MG63 (cell line): ENCODE measurements at regions not wholly inside any gene's neighbourhood (a gene's known extent, or its start where the extent isn't known, plus 50 kb on each side); places are given as distances from the start of the nearest gene placed in this dataset.
"Not testable (repeated sequence)": the region's sequence is repeated elsewhere in the genome, so short reads cannot be mapped to it uniquely, and the experiment has no call there.

Experiments
- DNase-seq: peaks from one replicate; pipeline ENCODE4 v3.0.0-alpha.2; 2020
- H3K27me3 ChIP-seq: fragments of 250-450 bp; sonication (Bioruptor Pico); 2 replicates; pipeline ENCODE4 v1.5.1; 2020; ENCODE audit warnings: mild to moderate bottlenecking, moderate library complexity
- H3K36me3 ChIP-seq: fragments of 250-450 bp; sonication (Bioruptor Pico); 2 replicates; pipeline ENCODE4 v1.5.1; 2020; ENCODE audit warnings: mild to moderate bottlenecking, moderate library complexity
- H3K4me3 ChIP-seq: fragments of 250-450 bp; sonication (Bioruptor Pico); 2 replicates; pipeline ENCODE4 v1.5.1; 2020; ENCODE audit warnings: mild to moderate bottlenecking, moderate library complexity
- H3K9me3 ChIP-seq: fragments of 250-450 bp; sonication (Bioruptor Pico); 2 replicates; pipeline ENCODE4 v1.5.1; 2020; ENCODE audit warnings: mild to moderate bottlenecking, moderate library complexity

GRCh38 chr3:177771780-177772179, 574.5 kb upstream of the TBL1XR1 start:
- Histone ChIP-seq H3K36me3 (no peaks in the 10 kb centered on the region), H3K27me3 (no peaks in the 10 kb centered on the region), H3K9me3 (peaks cover 16% of the 10 kb centered on the region), H3K4me3 (no peak overlapping the region)
- no peak for DNase-seq

GRCh38 chr3:177772908-177773557, 575.8 kb upstream of the TBL1XR1 start:
- Histone ChIP-seq H3K36me3 (no peaks in the 10 kb centered on the region), H3K27me3 (no peaks in the 10 kb centered on the region), H3K9me3 (peaks cover 14% of the 10 kb centered on the region), H3K4me3 (no peak overlapping the region)
- DNase-seq, result no peak

- no peak for DNase-seq
- H3K36me3 ChIP-seq, result no peaks in the 10 kb centered on the region
- H3K27me3 ChIP-seq, result no peaks in the 10 kb centered on the region
- H3K9me3 ChIP-seq, result peaks cover 10% of the 10 kb centered on the region
- H3K4me3 ChIP-seq, result no peak overlapping the region
These were observed 576.4 kb upstream of the TBL1XR1 start for GRCh38 chr3:177773717-177774116.

- Histone ChIP-seq H3K9me3 (no peaks in the 10 kb centered on the region; the same call in 1 of the 2 replicates), H3K36me3 (no peaks in the 10 kb centered on the region), H3K27me3 (no peaks in the 10 kb centered on the region), H3K4me3 (no peak overlapping the region)
- no peak for DNase-seq
These were observed 579.4 kb upstream of the TBL1XR1 start for GRCh38 chr3:177776661-177777101.

- Histone ChIP-seq H3K27me3 (no peaks in the 10 kb centered on the region), H3K4me3 (no peak overlapping the region), H3K9me3 (no peaks in the 10 kb centered on the region; the same call in 1 of the 2 replicates), H3K36me3 (no peaks in the 10 kb centered on the region)
- DNase-seq, result peak; percentile 31
These were observed 580.4 kb upstream of the TBL1XR1 start for GRCh38 chr3:177777699-177778098.

GRCh38 chr3:177778633-177779032, 581.4 kb upstream of the TBL1XR1 start:
- Histone ChIP-seq H3K4me3 (no peak overlapping the region), H3K27me3 (no peaks in the 10 kb centered on the region), H3K9me3 (no peaks in the 10 kb centered on the region; the same call in 1 of the 2 replicates), H3K36me3 (no peaks in the 10 kb centered on the region)
- no peak for DNase-seq

- H3K36me3 ChIP-seq, result no peaks in the 10 kb centered on the region
- no peak for DNase-seq
- no peaks in the 10 kb centered on the region for H3K27me3 ChIP-seq
- no peak overlapping the region for H3K4me3 ChIP-seq
- no peaks in the 10 kb centered on the region; the same call in 1 of the 2 replicates for H3K9me3 ChIP-seq
These were observed 584.4 kb upstream of the TBL1XR1 start for GRCh38 chr3:177781686-177782161.

- Histone ChIP-seq H3K9me3 (no peaks in the 10 kb centered on the region; the same call in 1 of the 2 replicates), H3K36me3 (no peaks in the 10 kb centered on the region), H3K27me3 (no peaks in the 10 kb centered on the region), H3K4me3 (no peak overlapping the region)
- DNase-seq, result no peak
These were observed 586.1 kb upstream of the TBL1XR1 start for GRCh38 chr3:177783338-177783737.

- H3K36me3 ChIP-seq, result no peaks in the 10 kb centered on the region
- no peak overlapping the region for H3K4me3 ChIP-seq
- H3K9me3 ChIP-seq, result no peaks in the 10 kb centered on the region
- H3K27me3 ChIP-seq, result no peaks in the 10 kb centered on the region
- DNase-seq, result no peak
These were observed 586.5 kb upstream of the TBL1XR1 start for GRCh38 chr3:177783767-177784166.

- DNase-seq, result no peak
- H3K27me3 ChIP-seq, result no peaks in the 10 kb centered on the region
- no peaks in the 10 kb centered on the region for H3K9me3 ChIP-seq
- H3K36me3 ChIP-seq, result no peaks in the 10 kb centered on the region
- H3K4me3 ChIP-seq, result no peak overlapping the region
These were observed 590.2 kb upstream of the TBL1XR1 start for GRCh38 chr3:177787279-177788041.

GRCh38 chr3:177789500-177789899, 592.2 kb upstream of the TBL1XR1 start:
- no peak for DNase-seq
- no peaks in the 10 kb centered on the region for H3K36me3 ChIP-seq
- H3K4me3 ChIP-seq, result no peak overlapping the region
- no peaks in the 10 kb centered on the region for H3K9me3 ChIP-seq
- no peaks in the 10 kb centered on the region for H3K27me3 ChIP-seq

- DNase-seq, result no peak
- Histone ChIP-seq H3K9me3 (no peaks in the 10 kb centered on the region), H3K4me3 (no peak overlapping the region), H3K36me3 (no peaks in the 10 kb centered on the region), H3K27me3 (no peaks in the 10 kb centered on the region)
These were observed 595.2 kb upstream of the TBL1XR1 start for GRCh38 chr3:177792311-177793030.

- H3K36me3 ChIP-seq, result no peaks in the 10 kb centered on the region
- DNase-seq, result no peak
These were observed 596.2 kb upstream of the TBL1XR1 start for GRCh38 chr3:177793451-177793850.

GRCh38 chr3:177795216-177795615, 597.9 kb upstream of the TBL1XR1 start:
- H3K4me3 ChIP-seq, result no peak overlapping the region
- no peak for DNase-seq
- H3K36me3 ChIP-seq, result no peaks in the 10 kb centered on the region

More at GRCh38 chr3:177793451-177793850, 596.2 kb upstream of the TBL1XR1 start:
- no peaks in the 10 kb centered on the region for H3K9me3 ChIP-seq
- H3K4me3 ChIP-seq, result no peak overlapping the region
- no peaks in the 10 kb centered on the region for H3K27me3 ChIP-seq

GRCh38 chr3:177795859-177796258, 598.6 kb upstream of the TBL1XR1 start:
- Histone ChIP-seq H3K36me3 (no peaks in the 10 kb centered on the region), H3K4me3 (no peak overlapping the region), H3K9me3 (no peaks in the 10 kb centered on the region), H3K27me3 (no peaks in the 10 kb centered on the region)
- no peak for DNase-seq

More at GRCh38 chr3:177795216-177795615, 597.9 kb upstream of the TBL1XR1 start:
- Histone ChIP-seq H3K9me3 (no peaks in the 10 kb centered on the region), H3K27me3 (no peaks in the 10 kb centered on the region)

GRCh38 chr3:177800147-177800546, 602.9 kb upstream of the TBL1XR1 start:
- not testable (repeated sequence) for DNase-seq, H3K27me3 ChIP-seq, H3K4me3 ChIP-seq, H3K9me3 ChIP-seq, H3K36me3 ChIP-seq

GRCh38 chr3:177800561-177800960, 603.3 kb upstream of the TBL1XR1 start:
- peak; percentile 44 for DNase-seq

More at GRCh38 chr3:177800561-177800960, 603.3 kb upstream of the TBL1XR1 start:
- no peaks in the 10 kb centered on the region for H3K27me3 ChIP-seq
- H3K4me3 ChIP-seq, result no peak overlapping the region
- H3K36me3 ChIP-seq, result no peaks in the 10 kb centered on the region
- no peaks in the 10 kb centered on the region for H3K9me3 ChIP-seq
